ENCODE measurements at regions not wholly inside any gene's neighbourhood (a gene's known extent, or its start where the extent isn't known, plus 50 kb on each side); places are given as distances from the start of the nearest gene placed in this dataset.

- no peak for TF ChIP-seq CTCF (IDR thresholded peaks at IDR 0.05; ENCODE audit: insufficient read depth, low read depth, low read length)
- ChIA-PET CTCF (no interaction called here), POLR2A (no interaction called here)
- no peak for DNase-seq (ENCODE audit: low read depth)
- no peaks in the 10 kb centered on the region for H3K27me3 ChIP-seq (ENCODE audit: control insufficient read depth, insufficient read depth, low read length)
- H3K36me3 ChIP-seq (ENCODE audit: control insufficient read depth, insufficient read depth, low read length): no peaks in the 10 kb centered on the region
- no peak overlapping the region for H3K4me3 ChIP-seq (ENCODE audit: low read depth, low read length)
Observed at GRCh38 chr20:60884277-60884676, 367.8 kb upstream of the CDH4 start.

DNA sequence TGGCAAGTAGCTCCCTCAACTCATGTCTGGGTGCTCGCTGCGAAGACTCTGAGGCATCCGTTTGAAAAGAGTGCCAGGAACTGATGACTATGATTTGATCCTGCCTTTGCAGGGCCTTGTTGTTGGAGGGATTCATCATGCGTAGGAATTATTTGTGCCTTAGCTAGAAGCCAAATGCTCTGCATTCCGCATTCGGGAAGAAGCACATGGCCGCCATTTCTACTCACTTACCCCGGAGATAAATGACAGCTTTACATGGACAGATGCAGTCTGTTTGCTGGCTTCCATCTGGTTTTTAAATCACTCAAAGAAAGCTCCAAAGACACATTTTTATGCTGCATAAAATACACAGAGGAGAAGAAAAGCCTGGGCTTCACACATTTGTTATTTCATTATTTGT, 363.3 kb upstream of the CDH4 start:
- Histone ChIP-seq H3K27me3 (ENCODE audit: control insufficient read depth, insufficient read depth, low read length) (no peaks in the 10 kb centered on the region), H3K4me3 (ENCODE audit: low read depth, low read length) (no peak overlapping the region), H3K36me3 (ENCODE audit: control insufficient read depth, insufficient read depth, low read length) (no peaks in the 10 kb centered on the region)
- POLR2A ChIA-PET: no interaction called here
- TF ChIP-seq CTCF (IDR thresholded peaks at IDR 0.05; ENCODE audit: insufficient read depth, low read depth, low read length): no peak
- no peak for DNase-seq (ENCODE audit: low read depth)
- CTCF ChIA-PET: no interaction called here

- Histone ChIP-seq H3K4me3 (ENCODE audit: low read depth, low read length) (no peak overlapping the region), H3K36me3 (ENCODE audit: control insufficient read depth, insufficient read depth, low read length) (no peaks in the 10 kb centered on the region), H3K27me3 (ENCODE audit: control insufficient read depth, insufficient read depth, low read length) (no peaks in the 10 kb centered on the region)
- POLR2A ChIA-PET: no interaction called here
- CTCF ChIA-PET: no interaction called here
- no peak for DNase-seq (ENCODE audit: low read depth)
- no peak for TF ChIP-seq CTCF (IDR thresholded peaks at IDR 0.05; ENCODE audit: insufficient read depth, low read depth, low read length)
Observed at GRCh38 chr20:60892095-60892813, 359.8 kb upstream of the CDH4 start.

DNA sequence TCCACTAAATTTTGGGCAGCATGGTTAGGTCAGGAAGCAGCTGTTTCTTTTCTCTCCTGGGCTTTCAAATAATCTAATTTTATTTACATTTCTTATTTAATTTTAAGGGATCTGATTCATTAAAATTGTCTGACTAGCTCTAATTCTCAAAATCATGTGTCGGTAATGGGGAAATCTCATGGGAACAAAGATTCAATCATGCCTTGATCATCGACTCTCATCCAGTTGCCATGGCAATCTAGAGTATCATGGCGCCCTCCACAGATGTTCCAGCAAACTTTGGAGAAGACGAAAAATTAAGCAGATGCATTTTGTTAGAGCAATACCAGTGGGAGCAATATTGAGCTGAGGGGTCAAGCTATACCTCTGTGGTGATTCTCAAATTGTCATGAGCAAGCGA, 358.0 kb upstream of the CDH4 start:
- Histone ChIP-seq H3K27me3 (ENCODE audit: control insufficient read depth, insufficient read depth, low read length) (no peaks in the 10 kb centered on the region), H3K36me3 (ENCODE audit: control insufficient read depth, insufficient read depth, low read length) (no peaks in the 10 kb centered on the region), H3K4me3 (ENCODE audit: low read depth, low read length) (no peak overlapping the region)
- CTCF ChIA-PET: no interaction called here
- DNase-seq (ENCODE audit: low read depth): no peak
- POLR2A ChIA-PET: no interaction called here
- no peak for TF ChIP-seq CTCF (IDR thresholded peaks at IDR 0.05; ENCODE audit: insufficient read depth, low read depth, low read length)

- no peaks in the 10 kb centered on the region for H3K36me3 ChIP-seq (ENCODE audit: control insufficient read depth, insufficient read depth, low read length)
- no peaks in the 10 kb centered on the region for H3K27me3 ChIP-seq (ENCODE audit: control insufficient read depth, insufficient read depth, low read length)
- TF ChIP-seq CTCF (IDR thresholded peaks at IDR 0.05; ENCODE audit: insufficient read depth, low read depth, low read length): no peak
- no peak overlapping the region for H3K4me3 ChIP-seq (ENCODE audit: low read depth, low read length)
- ChIA-PET POLR2A (no interaction called here), CTCF (no interaction called here)
- DNase-seq (ENCODE audit: low read depth): no peak
Observed at GRCh38 chr20:60895363-60896079, 356.5 kb upstream of the CDH4 start.
